Caki2 (cell line): ENCODE measurements at regions not wholly inside any gene's neighbourhood (a gene's known extent, or its start where the extent isn't known, plus 50 kb on each side); places are given as distances from the start of the nearest gene placed in this dataset.

Experiments
- DNase-seq: peaks from one replicate; pipeline ENCODE4 v3.0.0-alpha.2; 2015; ENCODE audit warnings: low read depth
- in situ Hi-C: cut with HindIII; loops from 2 replicates; pipeline ENCODE4 v1.10.0; 2016; ENCODE audit warnings: low sequenced_read_pairs, low pct_unique_long_range_greater_than_20kb, mixed read lengths

DNA sequence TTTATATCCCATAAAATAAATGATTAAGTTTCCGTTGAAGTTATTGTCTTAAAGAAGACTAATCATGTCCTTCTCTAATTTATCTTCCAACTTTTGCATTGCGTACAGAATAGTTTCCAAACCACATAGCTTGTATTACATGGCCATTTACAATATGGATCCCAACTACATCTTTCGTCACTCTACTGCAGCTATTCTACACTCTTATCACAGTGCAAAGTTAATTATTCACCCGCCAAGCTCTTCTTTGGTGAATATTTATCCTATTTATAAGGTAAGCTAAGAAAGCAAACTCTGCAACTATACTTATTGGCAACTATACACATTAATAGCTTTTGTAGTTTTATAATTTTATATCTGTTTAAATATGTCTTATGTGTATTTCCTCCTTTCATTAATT lies 75.9 kb upstream of the ADAMTS19 start:
- in situ Hi-C loops: no loop called here

DNA sequence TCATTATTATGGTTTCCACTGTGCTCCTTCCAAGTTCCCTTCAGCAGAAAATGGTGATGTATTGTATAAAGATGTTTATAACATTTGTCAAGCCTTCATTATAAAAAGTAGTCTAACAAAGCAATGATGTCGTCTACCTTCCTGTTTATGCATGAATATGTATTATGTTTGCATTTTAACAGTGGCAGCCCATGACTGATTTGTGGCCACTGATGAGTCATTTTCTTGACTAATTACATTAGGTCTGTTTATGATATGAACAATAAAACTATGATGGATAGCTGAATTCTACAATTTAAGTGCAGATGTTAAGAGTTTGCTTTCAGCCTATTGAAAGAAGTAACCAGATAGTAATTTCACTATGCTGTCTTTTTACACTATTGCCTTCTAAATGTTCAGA lies 75.4 kb upstream of the ADAMTS19 start:
- DNase-seq: no peak
- in situ Hi-C loops: no loop called here

More for the DNA sequence above, 75.9 kb upstream of the ADAMTS19 start:
- no peak for DNase-seq

DNA sequence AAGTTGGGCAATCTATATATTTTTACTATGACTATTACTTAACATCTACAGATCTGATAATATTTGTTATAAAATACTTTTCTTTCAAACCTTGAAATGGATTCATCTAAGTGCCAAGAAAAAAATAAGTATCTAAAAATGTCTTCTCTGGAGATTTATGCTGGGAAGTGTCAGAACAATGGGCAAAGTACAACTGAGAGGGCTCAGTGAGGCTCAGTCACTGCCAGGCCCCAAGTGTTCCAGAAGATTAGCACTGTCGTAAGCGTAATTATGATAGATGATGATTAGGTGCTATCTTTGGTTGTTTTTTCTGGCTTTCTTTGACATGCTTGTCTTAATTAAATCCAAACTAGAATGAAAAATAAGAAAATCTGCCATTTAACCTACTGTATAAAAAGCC lies 72.2 kb upstream of the ADAMTS19 start:
- in situ Hi-C loops: no loop called here
- DNase-seq: no peak

DNA sequence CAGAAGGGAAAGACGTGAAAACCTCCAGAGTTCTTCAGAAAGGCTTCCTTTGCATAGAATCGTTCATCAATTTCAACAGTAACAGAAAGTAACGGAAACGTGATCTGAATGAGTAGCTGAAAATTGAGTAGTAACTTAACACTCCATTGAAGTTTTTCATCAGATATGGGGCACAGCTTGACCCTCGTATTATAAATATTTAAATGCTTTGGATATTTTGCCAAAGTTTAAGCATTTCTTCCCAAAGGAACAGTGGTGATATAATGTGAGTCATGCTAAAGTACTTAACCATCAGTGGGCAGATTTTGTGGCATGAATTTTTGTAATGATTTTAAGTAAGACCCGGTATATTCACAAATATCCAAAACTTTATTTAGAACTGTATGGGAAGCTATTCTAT lies 67.4 kb upstream of the ADAMTS19 start:
- DNase-seq: no peak
- in situ Hi-C loops: no loop called here

DNA sequence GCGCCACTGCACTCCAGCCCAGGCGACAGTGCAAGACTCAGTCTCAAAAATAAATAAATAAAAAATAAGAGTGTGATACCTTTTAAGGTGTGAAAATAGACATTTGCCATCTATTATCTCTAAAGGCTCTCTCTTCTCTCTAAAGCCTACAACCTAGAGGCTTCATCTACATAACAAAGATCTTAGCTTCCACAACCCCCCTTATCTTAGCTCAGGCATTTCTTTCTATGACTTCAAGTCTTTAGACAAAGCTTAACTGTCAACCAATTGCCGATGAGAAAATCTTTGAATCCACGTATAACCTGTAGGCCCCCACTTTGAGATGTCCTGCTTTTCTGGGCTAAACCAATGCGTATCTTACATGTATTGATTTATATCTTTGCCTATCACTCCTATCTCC lies 64.9 kb upstream of the ADAMTS19 start:
- DNase-seq: no peak
- in situ Hi-C loops: no loop called here

DNA sequence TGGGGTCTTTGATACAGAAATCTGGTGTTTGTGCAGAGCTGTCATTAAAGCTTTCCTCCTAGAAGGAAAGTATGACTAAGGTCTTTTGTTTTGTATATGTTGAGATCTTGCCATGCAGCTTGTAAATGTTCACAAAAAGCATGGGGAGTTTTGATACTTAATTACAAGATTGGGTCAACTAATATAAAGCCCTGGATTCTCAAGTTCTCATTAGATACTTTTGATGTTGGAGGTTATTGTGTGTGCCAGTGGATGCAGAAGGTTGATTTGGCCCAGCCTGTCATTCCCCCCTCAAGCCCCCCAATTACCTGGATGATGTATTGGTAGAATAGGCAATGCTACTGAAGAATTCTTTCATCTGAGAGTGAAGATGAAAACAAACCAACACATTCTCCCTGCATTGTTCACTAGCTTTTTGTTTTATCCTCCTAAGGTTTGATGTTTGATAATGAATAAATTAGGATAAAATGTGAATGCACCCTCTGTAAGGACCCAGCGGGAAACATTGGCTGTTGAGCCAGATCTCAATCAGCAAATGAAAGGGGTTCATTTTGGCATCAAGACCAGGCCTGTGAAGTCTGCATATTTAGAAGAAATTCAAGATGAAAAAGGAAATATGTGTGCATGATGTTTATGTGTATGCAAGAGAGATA lies 61.9 kb upstream of the ADAMTS19 start:
- DNase-seq: no peak
- in situ Hi-C loops: no loop called here

DNA sequence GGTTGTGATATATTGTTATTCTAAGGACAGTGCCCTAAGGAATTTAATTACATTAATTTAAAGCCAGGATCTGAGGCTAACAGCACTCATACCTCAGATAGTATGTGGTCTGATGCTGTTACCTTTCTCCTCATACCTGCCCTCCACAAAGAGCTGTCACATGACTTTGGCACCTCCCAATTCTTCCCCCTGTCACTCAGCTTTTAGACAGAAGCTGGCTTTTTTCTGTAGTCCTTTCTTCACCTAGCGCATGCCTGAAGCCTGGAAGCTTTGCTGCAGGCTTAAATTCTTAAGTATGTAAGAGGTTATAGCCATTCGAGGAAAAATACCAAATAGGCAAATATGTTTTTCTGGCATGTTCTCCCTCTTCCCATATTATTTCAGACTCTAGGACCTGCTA lies 61.0 kb upstream of the ADAMTS19 start:
- no peak for DNase-seq
- in situ Hi-C loops: no loop called here

DNA sequence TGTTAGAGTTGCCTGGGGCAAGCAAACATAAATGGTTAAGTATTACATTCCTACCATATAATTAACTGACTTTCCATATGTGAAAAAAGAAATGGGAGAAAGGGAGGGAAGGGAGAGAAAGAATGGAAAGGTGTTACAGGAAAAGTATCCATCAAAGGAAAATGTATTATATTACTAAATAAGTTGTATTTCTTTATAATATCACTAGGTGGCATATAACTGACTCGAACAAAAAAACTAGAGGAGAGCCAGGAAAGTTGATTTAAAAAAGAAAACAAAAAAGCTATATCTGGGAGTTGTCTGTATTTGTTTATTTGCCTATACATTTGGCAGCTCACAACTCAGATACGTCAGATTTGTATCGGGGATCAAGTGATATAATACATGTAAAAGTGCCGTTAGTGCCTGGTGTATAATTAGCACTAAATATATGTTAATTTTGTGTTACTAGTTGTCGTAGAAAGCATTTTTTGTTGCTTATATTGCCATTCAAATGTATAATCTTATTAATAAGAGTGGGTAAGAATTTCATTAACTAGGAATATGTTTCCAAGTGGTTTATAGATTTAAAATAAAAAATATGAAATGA lies 59.6 kb upstream of the ADAMTS19 start:
- DNase-seq: peak; percentile 8
- in situ Hi-C loops: no loop called here

DNA sequence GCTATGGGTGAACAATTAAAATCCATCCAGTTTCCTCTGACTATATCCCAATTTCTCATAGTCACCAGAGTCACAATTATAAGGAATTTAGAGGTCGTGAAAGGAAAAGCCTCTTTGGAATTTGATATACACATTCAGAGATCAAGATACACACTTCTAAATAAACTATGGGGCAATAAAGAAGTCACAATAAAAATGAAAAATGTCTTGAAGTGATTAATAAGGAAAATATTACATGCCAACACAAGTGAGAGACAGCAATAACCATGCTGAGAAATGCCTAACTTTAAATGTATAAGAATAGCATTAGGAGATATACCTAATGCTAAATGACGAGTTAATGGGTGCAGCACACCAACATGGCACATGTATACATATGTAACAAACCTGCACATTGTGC lies 54.9 kb upstream of the ADAMTS19 start:
- DNase-seq: no peak
- in situ Hi-C loops: no loop called here

DNA sequence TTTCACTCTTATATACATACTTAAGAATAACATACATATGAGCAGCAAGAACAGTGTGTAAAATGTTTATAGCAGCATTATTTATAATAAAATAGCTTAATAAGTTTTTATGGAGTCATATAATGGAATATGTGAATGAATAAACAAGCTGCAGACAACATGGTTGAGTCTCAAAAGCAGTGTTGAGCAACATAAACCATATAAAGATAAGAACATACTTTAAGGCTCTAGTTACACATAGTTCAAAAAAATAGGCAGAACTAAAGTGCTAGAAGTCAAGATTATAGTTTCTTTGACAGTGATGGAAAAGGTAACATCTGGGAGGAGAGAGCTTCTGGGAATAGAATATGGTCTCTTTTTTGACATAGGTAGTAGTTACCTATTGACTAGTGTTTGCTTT lies 53.7 kb upstream of the ADAMTS19 start:
- DNase-seq: no peak
- in situ Hi-C loops: no loop called here
